HG03575 (cell line): ENCODE measurements at regions not wholly inside any gene's neighbourhood (a gene's known extent, or its start where the extent isn't known, plus 50 kb on each side); places are given as distances from the start of the nearest gene placed in this dataset.

Source experiments
- ATAC-seq: cut with Tn5 transposase; IDR thresholded peaks from one replicate; pipeline ENCODE4 v1.9.1; 2021; ENCODE audit not compliant: unreplicated experiment, insufficient number of reproducible peaks, low FRiP score; ENCODE audit errors: extremely low read depth

- no peak for ATAC-seq
These were observed 55.9 kb upstream of the PDE5A start for GRCh38 chr4:119684463-119684862.

GRCh38 chr4:119683518-119683917 is 54.9 kb upstream of the PDE5A start:
- ATAC-seq: no peak

- ATAC-seq: no peak
These were observed 53.5 kb upstream of the PDE5A start for GRCh38 chr4:119682099-119682498.

GRCh38 chr4:119679251-119679650 is 50.6 kb upstream of the PDE5A start:
- ATAC-seq: no peak

- ATAC-seq: no peak
These were observed 50.2 kb upstream of the PDE5A start for GRCh38 chr4:119678761-119679160.
